ENCODE measurements at regions not wholly inside any gene's neighbourhood (a gene's known extent, or its start where the extent isn't known, plus 50 kb on each side); places are given as distances from the start of the nearest gene placed in this dataset.
"Not testable (repeated sequence)": the region's sequence is repeated elsewhere in the genome, so short reads cannot be mapped to it uniquely, and the experiment has no call there.

GRCh38 chr16:29294951-29295795 lies 111.3 kb downstream of the NPIPB11 start:
- H3K27me3 ChIP-seq (ENCODE audit: control insufficient read depth in 1 of 2, insufficient read depth in 2 of 2, low read length in 2 of 2); H3K9me3 ChIP-seq (ENCODE audit: control insufficient read depth in 1 of 2, low read length in 2 of 2); H3K4me1 ChIP-seq (ENCODE audit: control insufficient read depth in 1 of 2, insufficient read depth in 2 of 2, low read length in 2 of 2); H3K4me3 ChIP-seq (ENCODE audit: low read depth in 1 of 2, low read length in 2 of 2); H3K27ac ChIP-seq (ENCODE audit: low read depth, low read length); H3K36me3 ChIP-seq (ENCODE audit: control insufficient read depth in 1 of 2, insufficient read depth in 2 of 2, low read length in 2 of 2); H3K9ac ChIP-seq (ENCODE audit: low read depth in 1 of 2, low read length in 2 of 2): not testable (repeated sequence)

GRCh38 chr16:29294400-29294933 lies 112.0 kb downstream of the NPIPB11 start:
- H3K27ac ChIP-seq (ENCODE audit: low read depth, low read length); H3K27me3 ChIP-seq (ENCODE audit: control insufficient read depth in 1 of 2, insufficient read depth in 2 of 2, low read length in 2 of 2); H3K9ac ChIP-seq (ENCODE audit: low read depth in 1 of 2, low read length in 2 of 2); H3K36me3 ChIP-seq (ENCODE audit: control insufficient read depth in 1 of 2, insufficient read depth in 2 of 2, low read length in 2 of 2); H3K9me3 ChIP-seq (ENCODE audit: control insufficient read depth in 1 of 2, low read length in 2 of 2); H3K4me3 ChIP-seq (ENCODE audit: low read depth in 1 of 2, low read length in 2 of 2): not testable (repeated sequence)
- peaks cover 0 to 15% of the 10 kb centered on the region in 2 donors for H3K4me1 ChIP-seq (ENCODE audit: control insufficient read depth in 1 of 2, insufficient read depth in 2 of 2, low read length in 2 of 2)

- H3K4me1 ChIP-seq (ENCODE audit: control insufficient read depth in 1 of 2, insufficient read depth in 2 of 2, low read length in 2 of 2), result peaks cover 4 to 24% of the 10 kb centered on the region in 2 donors
- H3K27ac ChIP-seq (ENCODE audit: low read depth, low read length); H3K9ac ChIP-seq (ENCODE audit: low read depth in 1 of 2, low read length in 2 of 2); H3K4me3 ChIP-seq (ENCODE audit: low read depth in 1 of 2, low read length in 2 of 2); H3K27me3 ChIP-seq (ENCODE audit: control insufficient read depth in 1 of 2, insufficient read depth in 2 of 2, low read length in 2 of 2); H3K36me3 ChIP-seq (ENCODE audit: control insufficient read depth in 1 of 2, insufficient read depth in 2 of 2, low read length in 2 of 2); H3K9me3 ChIP-seq (ENCODE audit: control insufficient read depth in 1 of 2, low read length in 2 of 2): not testable (repeated sequence)
Measured at GRCh38 chr16:29293545-29293944, 113.0 kb downstream of the NPIPB11 start.

GRCh38 chr16:29292952-29293471 lies 113.5 kb downstream of the NPIPB11 start:
- peaks cover 10 to 29% of the 10 kb centered on the region in 2 donors for H3K4me1 ChIP-seq (ENCODE audit: control insufficient read depth in 1 of 2, insufficient read depth in 2 of 2, low read length in 2 of 2)
- not testable (repeated sequence) for H3K9ac ChIP-seq (ENCODE audit: low read depth in 1 of 2, low read length in 2 of 2)

GRCh38 chr16:29291329-29292271 lies 114.9 kb downstream of the NPIPB11 start:
- not testable (repeated sequence) for H3K9me3 ChIP-seq (ENCODE audit: control insufficient read depth in 1 of 2, low read length in 2 of 2); H3K27me3 ChIP-seq (ENCODE audit: control insufficient read depth in 1 of 2, insufficient read depth in 2 of 2, low read length in 2 of 2); H3K36me3 ChIP-seq (ENCODE audit: control insufficient read depth in 1 of 2, insufficient read depth in 2 of 2, low read length in 2 of 2); H3K4me3 ChIP-seq (ENCODE audit: low read depth in 1 of 2, low read length in 2 of 2)
- Histone ChIP-seq H3K27ac (ENCODE audit: low read depth, low read length) (peak overlapping the region; percentile 17), H3K9ac (ENCODE audit: low read depth in 1 of 2, low read length in 2 of 2) (peak overlapping the region in 1 of 2 donors; percentile 51), H3K4me1 (ENCODE audit: control insufficient read depth in 1 of 2, insufficient read depth in 2 of 2, low read length in 2 of 2) (peaks cover 11 to 37% of the 10 kb centered on the region in 2 donors)

More at GRCh38 chr16:29292952-29293471, 113.5 kb downstream of the NPIPB11 start:
- not testable (repeated sequence) for H3K9me3 ChIP-seq (ENCODE audit: control insufficient read depth in 1 of 2, low read length in 2 of 2); H3K4me3 ChIP-seq (ENCODE audit: low read depth in 1 of 2, low read length in 2 of 2); H3K27ac ChIP-seq (ENCODE audit: low read depth, low read length); H3K36me3 ChIP-seq (ENCODE audit: control insufficient read depth in 1 of 2, insufficient read depth in 2 of 2, low read length in 2 of 2); H3K27me3 ChIP-seq (ENCODE audit: control insufficient read depth in 1 of 2, insufficient read depth in 2 of 2, low read length in 2 of 2)

GRCh38 chr16:29290631-29291247 lies 115.8 kb downstream of the NPIPB11 start:
- Histone ChIP-seq H3K36me3 (ENCODE audit: control insufficient read depth in 1 of 2, insufficient read depth in 2 of 2, low read length in 2 of 2) (no peaks in the 10 kb centered on the region), H3K4me3 (ENCODE audit: low read depth in 1 of 2, low read length in 2 of 2) (peak overlapping the region; percentile 52 to 54), H3K27ac (ENCODE audit: low read depth, low read length) (peak overlapping the region; percentile 47), H3K9me3 (ENCODE audit: control insufficient read depth in 1 of 2, low read length in 2 of 2) (no peaks in the 10 kb centered on the region), H3K27me3 (ENCODE audit: control insufficient read depth in 1 of 2, insufficient read depth in 2 of 2, low read length in 2 of 2) (no peaks in the 10 kb centered on the region), H3K9ac (ENCODE audit: low read depth in 1 of 2, low read length in 2 of 2) (peak overlapping the region; percentile 54 to 72), H3K4me1 (ENCODE audit: control insufficient read depth in 1 of 2, insufficient read depth in 2 of 2, low read length in 2 of 2) (peaks cover 11 to 37% of the 10 kb centered on the region in 2 donors)

- Histone ChIP-seq H3K4me1 (ENCODE audit: control insufficient read depth in 1 of 2, insufficient read depth in 2 of 2, low read length in 2 of 2) (peaks cover 11 to 37% of the 10 kb centered on the region in 2 donors), H3K4me3 (ENCODE audit: low read depth in 1 of 2, low read length in 2 of 2) (peak overlapping the region; percentile 32 to 42), H3K27ac (ENCODE audit: low read depth, low read length) (peak overlapping the region; percentile 10), H3K9ac (ENCODE audit: low read depth in 1 of 2, low read length in 2 of 2) (peak overlapping the region; percentile 46 to 47)
- H3K27me3 ChIP-seq (ENCODE audit: control insufficient read depth in 1 of 2, insufficient read depth in 2 of 2, low read length in 2 of 2); H3K36me3 ChIP-seq (ENCODE audit: control insufficient read depth in 1 of 2, insufficient read depth in 2 of 2, low read length in 2 of 2); H3K9me3 ChIP-seq (ENCODE audit: control insufficient read depth in 1 of 2, low read length in 2 of 2): not testable (repeated sequence)
Measured at GRCh38 chr16:29289516-29290239, 116.8 kb downstream of the NPIPB11 start.

GRCh38 chr16:29288711-29289474 lies 117.6 kb downstream of the NPIPB11 start:
- H3K9me3 ChIP-seq (ENCODE audit: control insufficient read depth in 1 of 2, low read length in 2 of 2); H3K27me3 ChIP-seq (ENCODE audit: control insufficient read depth in 1 of 2, insufficient read depth in 2 of 2, low read length in 2 of 2); H3K36me3 ChIP-seq (ENCODE audit: control insufficient read depth in 1 of 2, insufficient read depth in 2 of 2, low read length in 2 of 2): not testable (repeated sequence)
- Histone ChIP-seq H3K4me1 (ENCODE audit: control insufficient read depth in 1 of 2, insufficient read depth in 2 of 2, low read length in 2 of 2) (peaks cover 11 to 37% of the 10 kb centered on the region in 2 donors), H3K27ac (ENCODE audit: low read depth, low read length) (peak overlapping the region; percentile 75), H3K4me3 (ENCODE audit: low read depth in 1 of 2, low read length in 2 of 2) (peak overlapping the region; percentile 42 to 48), H3K9ac (ENCODE audit: low read depth in 1 of 2, low read length in 2 of 2) (peak overlapping the region; percentile 46 to 47)

Measured in duodenal mucosa (tissue), 2 donors.